H1 (cell line): ENCODE measurements at regions not wholly inside any gene's neighbourhood (a gene's known extent, or its start where the extent isn't known, plus 50 kb on each side); places are given as distances from the start of the nearest gene placed in this dataset.

ENCODE experiments used
- CTCF ChIA-PET: fragments of 300-600 bp; sonication (Branson Sonifier 250); formaldehyde crosslinking; loops from one replicate; lab custom pipeline; 2021; ENCODE audit not compliant: partially characterized antibody; lab: Charles Lee
- POLR2A ChIA-PET: fragments of 300-600 bp; sonication (Branson Sonifier 250); formaldehyde crosslinking; loops from one replicate; lab custom pipeline; 2021; ENCODE audit warnings: inconsistent platforms; ENCODE audit not compliant: partially characterized antibody; lab: Charles Lee
- DNase-seq, 2 experiments: peaks; one replicate each; pipeline versions ENCODE4 v3.0.0 to v3.0.0-alpha.2; 2010 to 2022; ENCODE audit warnings: low spot score in 2 of 2, low read depth in 1 of 2, mixed read lengths in 1 of 2
- FAIRE-seq: peaks from 2 replicates; lab custom pipeline; 2011; peaks lifted over from hg19 to GRCh38; lab: Jason Lieb, UNC
- H2AFZ ChIP-seq: 2 replicates; pipeline ENCODE4 v1.8.1; 2012; ENCODE audit warnings: low read length, inconsistent platforms
- H2AK5ac ChIP-seq: 2 replicates; pipeline ENCODE4 v1.6.1; 2013; ENCODE audit warnings: low read depth, low read length
- H2BK120ac ChIP-seq: replicated peaks from 2 replicates; pipeline ENCODE3; 2013; ENCODE audit warnings: low read depth, low read length, inconsistent platforms
- H2BK12ac ChIP-seq: 2 replicates; pipeline ENCODE4 v1.6.1; 2013; ENCODE audit warnings: low read depth, low read length
- H2BK15ac ChIP-seq: 2 replicates; pipeline ENCODE4 v1.6.1; 2013; ENCODE audit warnings: low read length
- H2BK20ac ChIP-seq: 2 replicates; pipeline ENCODE4 v1.6.1; 2013; ENCODE audit warnings: low read length
- H2BK5ac ChIP-seq: 2 replicates; pipeline ENCODE4 v1.6.1; 2013; ENCODE audit warnings: low read depth, low read length
- H3K14ac ChIP-seq: 2 replicates; pipeline ENCODE4 v1.6.1; 2013; ENCODE audit warnings: inconsistent platforms; ENCODE audit not compliant: insufficient read length
- H3K18ac ChIP-seq: 2 replicates; pipeline ENCODE4 v1.6.1; 2013; ENCODE audit warnings: low read length; ENCODE audit errors: extremely low read depth
- H3K23ac ChIP-seq: 2 replicates; pipeline ENCODE4 v1.6.1; 2013; ENCODE audit warnings: inconsistent platforms; ENCODE audit not compliant: insufficient read length
- H3K23me2 ChIP-seq: 2 replicates; pipeline ENCODE4 v1.6.1; 2013; ENCODE audit warnings: low read depth, low read length
- H3K27ac ChIP-seq: 2 replicates; pipeline ENCODE4 v1.6.1; 2011; ENCODE audit warnings: low read depth, low read length, inconsistent platforms
- H3K27me3 ChIP-seq, 4 experiments: replicated peaks in 1 of 4; 1 replicate in 1 of 4; 2 replicates in 3 of 4; pipeline versions ENCODE4 v1.6.1 to v1.8.1; 2011 to 2013; ENCODE audit warnings: low read length in 3 of 4, mild to moderate bottlenecking in 3 of 4, inconsistent platforms in 2 of 4, mixed read lengths in 2 of 4, moderate library complexity in 1 of 4; ENCODE audit not compliant: control insufficient read depth in 3 of 4, insufficient read depth in 3 of 4; ENCODE audit errors: extremely low read depth in 1 of 4
- H3K36me3 ChIP-seq, 4 experiments: 2 replicates each; pipeline versions ENCODE4 v1.6.1 to v1.8.1; 2011 to 2013; ENCODE audit warnings: mild to moderate bottlenecking in 4 of 4, low read length in 3 of 4, moderate library complexity in 2 of 4, control low read depth in 1 of 4, inconsistent platforms in 1 of 4; ENCODE audit not compliant: insufficient read depth in 4 of 4, control insufficient read depth in 2 of 4
- H3K4ac ChIP-seq: replicated peaks from 2 replicates; pipeline ENCODE3; 2013; ENCODE audit warnings: low read length, low read depth, mixed read lengths, inconsistent platforms; ENCODE audit not compliant: insufficient read length
- H3K4me1 ChIP-seq, 4 experiments: replicated peaks in 1 of 4; 1 replicate in 1 of 4; 2 replicates in 3 of 4; pipeline versions ENCODE4 v1.6.1 to v1.8.1; 2011 to 2013; ENCODE audit warnings: low read length in 3 of 4, inconsistent platforms in 2 of 4, mixed read lengths in 1 of 4; ENCODE audit not compliant: insufficient read depth in 4 of 4, control insufficient read depth in 3 of 4
- H3K4me2 ChIP-seq, 2 experiments: 2 replicates each; pipeline versions ENCODE4 v1.6.1 to v1.8.1; 2011 to 2013; ENCODE audit warnings: low read depth in 2 of 2, low read length in 2 of 2, control low read depth in 1 of 2, inconsistent platforms in 1 of 2, mild to moderate bottlenecking in 1 of 2; ENCODE audit not compliant: insufficient read depth in 1 of 2
- H3K4me3 ChIP-seq, 4 experiments: fragments of 200-600, 300-600 bp in 1 of 4; sonication (generic), shearing (Covaris generic), sonication (Bioruptor Twin) in 1 of 4; 2 replicates each; pipeline versions ENCODE4 v1.5.1 to v1.8.1; 2011 to 2016; ENCODE audit warnings: low read length in 4 of 4, low read depth in 3 of 4, control low read depth in 2 of 4, inconsistent platforms in 2 of 4, mild to moderate bottlenecking in 2 of 4, mixed read lengths in 1 of 4, moderate library complexity in 1 of 4; ENCODE audit not compliant: insufficient read depth in 2 of 4; ENCODE audit errors: extremely low read depth in 1 of 4
- H3K56ac ChIP-seq: replicated peaks from 2 replicates; pipeline ENCODE3; 2013; ENCODE audit warnings: low read depth, mild to moderate bottlenecking, mixed read lengths, low read length, inconsistent platforms; ENCODE audit not compliant: insufficient read length
- H3K79me1 ChIP-seq: 2 replicates; pipeline ENCODE4 v1.6.1; 2013; ENCODE audit warnings: low read depth, low read length, control low read depth
- H3K79me2 ChIP-seq, 2 experiments: 2 replicates each; pipeline versions ENCODE4 v1.6.1 to v1.8.1; 2012 to 2013; ENCODE audit warnings: low read length in 2 of 2, mild to moderate bottlenecking in 2 of 2, inconsistent platforms in 1 of 2; ENCODE audit not compliant: insufficient read depth in 2 of 2, control insufficient read depth in 1 of 2
- H3K9ac ChIP-seq, 4 experiments: replicated peaks in 1 of 4; 1 replicate in 1 of 4; 2 replicates in 3 of 4; pipeline versions ENCODE4 v1.6.1 to v1.8.1; 2011 to 2013; ENCODE audit warnings: low read depth in 3 of 4, low read length in 3 of 4, control low read depth in 2 of 4, mild to moderate bottlenecking in 2 of 4, moderate library complexity in 2 of 4, inconsistent platforms in 1 of 4; ENCODE audit errors: extremely low read depth in 1 of 4
- H3K9me3 ChIP-seq, 2 experiments: 2 replicates each; pipeline versions ENCODE4 v1.6.1 to v1.8.1; 2012 to 2013; ENCODE audit warnings: mild to moderate bottlenecking in 2 of 2, moderate library complexity in 2 of 2, control low read depth in 1 of 2, inconsistent platforms in 1 of 2, low read depth in 1 of 2, low read length in 1 of 2, mixed read lengths in 1 of 2; ENCODE audit not compliant: insufficient read depth in 2 of 2
- H4K20me1 ChIP-seq, 2 experiments: replicated peaks in 1 of 2; 2 replicates each; pipeline versions ENCODE3 to v1.8.1; 2011 to 2013; ENCODE audit warnings: inconsistent platforms in 2 of 2, low read length in 2 of 2, mild to moderate bottlenecking in 1 of 2; ENCODE audit not compliant: insufficient read depth in 2 of 2, control insufficient read depth in 1 of 2
- H4K5ac ChIP-seq: 2 replicates; pipeline ENCODE4 v1.6.1; 2013; ENCODE audit warnings: low read length, low read depth, mixed read lengths, inconsistent platforms; ENCODE audit not compliant: insufficient read length
- H4K8ac ChIP-seq: 2 replicates; pipeline ENCODE4 v1.8.0; 2013; ENCODE audit warnings: mild to moderate bottlenecking, moderate library complexity, low read length, inconsistent platforms; ENCODE audit not compliant: insufficient read depth; ENCODE audit errors: extremely low read depth
- H4K91ac ChIP-seq: replicated peaks from 2 replicates; pipeline ENCODE3; 2013; ENCODE audit warnings: low read length, mixed read lengths, inconsistent platforms; ENCODE audit not compliant: insufficient read length
- CEBPB ChIP-seq: IDR thresholded peaks from 2 replicates; pipeline ENCODE4 v1.6.1; 2012; ENCODE audit warnings: low read depth, low read length
- POLR2A ChIP-seq, 2 experiments: IDR thresholded peaks; 1 replicate in 1 of 2; 2 replicates in 1 of 2; pipeline ENCODE4 v1.6.1; 2011; ENCODE audit warnings: low read depth in 2 of 2, low read length in 2 of 2, mild to moderate bottlenecking in 2 of 2; ENCODE audit errors: control extremely low read depth in 1 of 2
- WGBS, 2 experiments: shearing (Covaris generic) in 1 of 2; methylation state at CpG; one replicate each; pipeline versions ENCODE4 v1.1.6 to v1.1.7; 2013 to 2015; ENCODE audit warnings: low lambda C conversion rate in 2 of 2, mixed read lengths in 2 of 2, inconsistent platforms in 1 of 2, low coverage in 1 of 2, missing lambda C conversion rate in 1 of 2; ENCODE audit not compliant: insufficient replicate concordance in 2 of 2, insufficient coverage in 1 of 2, insufficient read length in 1 of 2; ENCODE audit errors: extremely low coverage in 1 of 2, missing lambda C conversion rate in 1 of 2; 5-methylcytosine and 5-hydroxymethylcytosine counted together

GRCh38 chr4:123496421-123496820 lies 99.8 kb downstream of the SPRY1 start:
- TF ChIP-seq POLR2A (IDR thresholded peaks at IDR 0.05; ENCODE audit: control extremely low read depth in 1 of 2, low read depth in 2 of 2, low read length in 2 of 2) (no peak), CEBPB (no peak)
- H3K27me3 ChIP-seq = peaks cover 0 to 1% (median 0%) of the 10 kb centered on the region in 4 experiments; a peak in 2 of 7 replicates
- H3K4me2 ChIP-seq = no peak overlapping the region
- no peak overlapping the region for H4K91ac ChIP-seq
- ChIA-PET POLR2A (no interaction called here), CTCF (interaction anchor here (0.9 to 1.4 kb wide), 2 partner anchors 8 to 13 kb away, joined by 3 to 4 read pairs; no protein-coding TSS in a partner anchor)
- no peaks in the 10 kb centered on the region for H3K23me2 ChIP-seq
- peaks cover 0 to 6% (median 0%) of the 10 kb centered on the region in 4 experiments; a peak in 2 of 8 replicates for H3K36me3 ChIP-seq
- no peaks in the 10 kb centered on the region for H3K79me1 ChIP-seq
- no peak overlapping the region for H3K23ac ChIP-seq
- H2AK5ac ChIP-seq = no peak overlapping the region
- H4K8ac ChIP-seq = no peak overlapping the region
- no peaks in the 10 kb centered on the region for H3K79me2 ChIP-seq
- H3K27ac ChIP-seq = no peak overlapping the region
- H3K4me3 ChIP-seq = no peak overlapping the region
- H2AFZ ChIP-seq = no peak overlapping the region
- WGBS, 2 experiments = 93% methylated on average over 4 of the region's 4 CpGs; no CpG with 5 or more reads in 1 of the 2 experiments
- no peaks in the 10 kb centered on the region for H3K4me1 ChIP-seq
- no peak overlapping the region for H2BK120ac ChIP-seq
- no peak overlapping the region for H3K14ac ChIP-seq
- H4K20me1 ChIP-seq = no peaks in the 10 kb centered on the region
- H2BK15ac ChIP-seq = no peak overlapping the region
- 0 out of 2 replicates have a peak overlapping the region, but pooled peaks have one; percentile 52 for H2BK20ac ChIP-seq
- no peak overlapping the region for H4K5ac ChIP-seq
- DNase-seq = no peak
- H2BK12ac ChIP-seq = 0 out of 2 replicates have a peak overlapping the region, but pooled peaks have one; percentile 30
- no peak for FAIRE-seq
- no peak overlapping the region for H3K9ac ChIP-seq
- H2BK5ac ChIP-seq = no peak overlapping the region
- H3K9me3 ChIP-seq = peaks cover 6 to 12% of the 10 kb centered on the region in 2 experiments
- no peak overlapping the region for H3K4ac ChIP-seq
- H3K18ac ChIP-seq = no peak overlapping the region
- H3K56ac ChIP-seq = no peak overlapping the region
